OCI-LY7 (cell line): ENCODE measurements at regions not wholly inside any gene's neighbourhood (a gene's known extent, or its start where the extent isn't known, plus 50 kb on each side); places are given as distances from the start of the nearest gene placed in this dataset.

Source experiments
- CTCF ChIP-seq: fragments of 200-600 bp; sonication (generic); conservative IDR thresholded peaks from 2 replicates; pipeline ENCODE4 v1.5.1; 2014; ENCODE audit warnings: mild to moderate bottlenecking, antibody characterized with exemption, low read length, moderate library complexity, mixed read lengths
- EZH2phosphoT487 ChIP-seq: fragments of 200-600 bp; sonication (generic); IDR thresholded peaks from 2 replicates; pipeline ENCODE4 v1.6.1; 2018; ENCODE audit warnings: low read depth, borderline replicate concordance, mild to moderate bottlenecking, mixed run types, antibody characterized with exemption, low read length, moderate library complexity, mixed read lengths

- no peak for TF ChIP-seq CTCF
- TF ChIP-seq EZH2phosphoT487 = no peak
Observed at GRCh38 chr18:71362140-71362539, 1073.3 kb downstream of the SOCS6 start.
